Islet precursor cell (in vitro differentiated cells): ENCODE measurements at regions not wholly inside any gene's neighbourhood (a gene's known extent, or its start where the extent isn't known, plus 50 kb on each side); places are given as distances from the start of the nearest gene placed in this dataset.
A peak's percentile ranks its signal among the peaks of the same experiment; 100 is the strongest.
"Not testable (repeated sequence)": the region's sequence is repeated elsewhere in the genome, so short reads cannot be mapped to it uniquely, and the experiment has no call there.

Source experiments
- DNase-seq: peaks from one replicate; pipeline ENCODE4 v3.0.0-alpha.2; 2018

DNA sequence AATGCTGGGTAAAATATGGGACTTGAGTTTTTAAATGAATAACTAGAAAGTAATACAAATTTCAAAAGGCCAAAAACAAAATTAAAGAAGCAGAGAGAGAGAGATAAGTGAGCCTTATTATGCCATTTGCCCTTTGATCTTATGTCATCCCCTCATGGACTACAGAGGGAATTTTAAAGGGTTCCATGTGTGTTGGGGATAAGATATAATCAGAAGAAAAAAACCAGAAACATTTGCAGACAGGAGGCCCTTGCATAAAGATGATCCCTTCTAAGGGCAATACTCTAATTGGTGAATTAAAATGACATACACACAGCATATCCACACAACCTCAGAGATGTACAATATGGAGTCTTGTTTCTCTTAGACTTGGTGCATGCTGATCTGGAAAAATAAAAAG is 406.6 kb upstream of the LARGE1 start:
- no peak for DNase-seq

DNA sequence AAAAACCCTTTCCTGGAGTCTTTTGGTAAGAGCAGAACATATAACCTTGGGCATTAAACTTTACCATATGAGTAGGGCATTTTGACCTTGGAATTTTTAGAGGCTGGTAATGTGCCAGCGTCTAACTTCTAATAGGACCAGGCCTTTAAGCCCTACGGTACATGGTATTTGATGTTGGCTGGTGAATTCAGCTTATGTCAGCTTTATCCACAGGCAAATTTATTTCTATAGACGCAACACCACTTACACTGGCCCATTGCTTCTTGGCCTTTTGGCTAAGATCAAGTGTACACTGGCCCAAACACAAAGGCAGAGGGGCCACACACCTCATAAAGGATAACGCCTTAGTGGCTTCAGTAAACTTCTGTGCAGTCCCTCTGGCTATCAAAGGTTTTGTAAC is 410.2 kb upstream of the LARGE1 start:
- no peak for DNase-seq

DNA sequence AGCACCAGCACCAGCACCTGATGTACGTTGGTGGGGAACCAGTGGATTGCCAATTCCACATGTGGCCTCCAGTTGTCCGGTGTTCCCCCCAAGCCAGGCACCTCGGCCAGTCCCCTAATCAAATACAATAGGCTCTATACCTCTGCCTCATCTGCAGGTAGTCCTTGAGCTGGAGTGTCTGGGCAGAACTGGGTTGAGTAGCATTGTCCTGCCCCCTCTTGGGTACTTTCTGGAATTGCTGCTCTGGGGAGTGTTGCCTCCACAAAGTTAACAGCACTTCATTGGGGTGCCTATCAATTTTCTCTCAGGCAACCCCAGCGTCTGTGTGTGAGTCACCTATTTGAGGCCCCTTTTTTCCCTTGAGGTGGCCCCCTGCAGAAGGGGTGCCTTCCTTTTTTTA is 413.0 kb upstream of the LARGE1 start:
- no peak for DNase-seq

DNA sequence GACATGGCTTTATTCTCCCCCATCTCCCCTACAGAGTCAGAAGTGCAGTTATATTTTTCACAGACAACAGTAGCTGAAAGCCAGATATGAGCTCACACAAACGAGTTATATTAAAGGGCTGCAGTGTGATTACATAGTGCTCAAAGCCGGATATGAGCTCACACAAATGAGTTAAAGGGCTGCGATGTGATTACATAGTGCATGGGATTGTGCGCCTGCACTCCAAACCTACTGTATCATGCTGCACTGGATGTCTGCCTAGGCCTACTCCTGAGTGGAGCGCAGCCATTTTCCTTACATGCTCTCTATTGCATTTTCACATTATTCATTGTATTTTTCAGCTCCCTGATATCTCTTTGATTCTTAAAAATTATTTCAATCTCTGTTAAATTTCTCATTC is 414.6 kb upstream of the LARGE1 start:
- no peak for DNase-seq

DNA sequence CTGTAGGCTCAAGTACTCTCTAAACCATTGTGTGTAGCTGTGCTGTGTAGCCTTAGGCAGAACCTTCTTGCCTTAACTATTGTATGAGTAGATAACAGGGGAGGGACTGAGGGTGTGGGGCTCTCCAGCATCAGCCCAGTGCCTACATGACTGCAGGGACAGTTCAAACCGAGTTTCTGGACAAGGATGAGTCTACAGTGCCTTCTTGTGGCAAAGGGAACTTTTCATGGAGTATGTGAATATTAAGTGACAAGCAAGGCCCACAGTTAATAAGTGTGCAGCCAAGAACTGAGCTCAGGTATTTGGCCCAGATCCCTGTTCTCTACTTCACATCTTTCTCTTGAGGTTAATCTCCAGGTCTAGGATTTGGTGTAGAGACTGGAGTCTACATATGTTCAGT is 424.4 kb upstream of the LARGE1 start:
- DNase-seq, result no peak

DNA sequence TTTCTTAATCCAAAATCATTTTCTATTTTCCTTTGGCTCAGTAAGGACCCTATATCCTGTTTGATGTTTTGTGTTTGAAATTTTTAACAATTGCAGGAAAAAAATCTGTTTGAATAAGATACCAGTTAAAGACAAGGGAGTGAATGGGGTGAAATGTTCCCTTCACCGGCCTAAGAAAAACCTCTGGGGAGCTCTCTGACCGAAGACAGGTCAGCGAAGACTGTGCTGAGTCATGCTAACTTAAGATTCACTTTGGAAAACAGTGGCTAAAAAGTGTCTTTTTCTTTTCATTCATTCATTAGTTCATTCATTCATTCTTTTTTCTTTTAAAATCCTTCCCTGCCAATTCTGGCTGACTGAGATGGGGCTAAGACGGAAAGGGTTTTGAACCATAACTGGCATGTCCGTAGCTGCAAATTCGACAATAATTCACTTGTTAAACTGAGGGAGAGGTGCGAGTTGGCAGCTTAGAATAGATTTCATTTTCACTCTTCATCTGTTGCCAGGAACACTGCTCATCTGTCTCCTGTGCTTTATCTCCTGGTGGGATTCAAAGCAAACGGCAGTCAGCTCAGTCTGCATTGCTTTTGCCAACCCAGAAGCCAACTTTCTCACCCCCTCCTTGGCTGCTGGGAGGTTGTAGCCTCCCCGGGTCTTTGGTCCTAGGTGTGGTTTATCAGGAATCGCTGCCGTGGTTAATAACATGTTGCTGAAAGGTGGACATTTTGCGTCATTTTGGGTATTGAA is 434.0 kb upstream of the LARGE1 start:
- DNase-seq, result no peak

DNA sequence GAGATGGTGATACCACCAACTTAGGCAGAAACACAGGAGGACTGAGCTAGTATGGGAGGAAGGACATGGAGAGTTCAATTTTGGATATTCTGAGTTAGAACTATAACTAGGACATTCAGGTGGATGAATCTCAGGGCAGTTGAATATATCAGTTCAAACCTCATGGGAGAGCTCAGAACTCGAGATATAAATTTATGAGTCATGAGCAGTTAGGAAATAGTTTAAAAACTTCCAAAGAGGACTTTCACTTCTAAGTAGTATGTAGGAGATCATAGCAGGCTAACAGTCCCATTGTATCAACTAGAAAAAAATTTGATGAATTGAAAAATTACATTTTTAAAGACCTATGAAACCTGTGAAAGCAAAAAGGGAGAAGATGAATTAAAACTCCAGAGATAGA is 436.2 kb upstream of the LARGE1 start:
- no peak for DNase-seq

DNA sequence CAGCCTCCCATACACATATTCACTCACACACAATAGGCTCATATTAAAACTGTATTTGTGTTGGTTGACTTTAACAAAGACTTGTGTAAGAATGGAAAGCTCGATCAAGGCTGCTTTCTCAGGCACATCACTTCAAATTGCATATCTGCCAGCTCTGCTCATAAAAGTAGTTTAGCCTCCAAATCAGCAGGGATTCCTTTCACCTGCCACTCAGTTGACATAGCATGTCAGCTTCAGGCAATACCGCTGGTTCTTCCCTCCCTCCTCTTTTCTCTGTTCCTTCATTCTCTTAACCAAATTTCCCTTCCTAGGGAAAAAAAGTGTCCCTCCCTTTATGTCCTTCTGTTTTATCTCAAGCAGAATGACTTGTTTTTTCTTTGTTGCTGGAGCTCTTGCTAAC is 450.4 kb upstream of the LARGE1 start:
- no peak for DNase-seq

DNA sequence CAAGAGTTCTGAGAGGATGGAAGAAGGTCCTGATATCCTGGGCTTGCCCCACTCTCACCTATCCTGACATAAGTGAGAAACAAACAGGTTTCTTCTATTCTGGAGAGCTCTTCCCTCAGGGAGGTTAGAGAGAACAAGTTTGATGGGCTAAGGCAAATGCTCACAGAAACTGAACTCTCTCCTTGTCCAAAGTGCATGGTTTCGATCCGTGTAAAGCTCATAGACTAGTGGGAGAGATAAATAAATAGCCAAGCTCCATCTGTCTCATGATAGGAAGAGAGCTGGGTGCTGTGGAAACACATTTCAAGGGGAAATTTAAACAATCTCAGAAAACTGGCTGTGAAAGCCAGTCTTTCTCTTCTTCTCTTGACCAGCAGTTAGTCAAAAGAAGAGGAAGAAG is 459.5 kb upstream of the LARGE1 start:
- DNase-seq, result no peak

DNA sequence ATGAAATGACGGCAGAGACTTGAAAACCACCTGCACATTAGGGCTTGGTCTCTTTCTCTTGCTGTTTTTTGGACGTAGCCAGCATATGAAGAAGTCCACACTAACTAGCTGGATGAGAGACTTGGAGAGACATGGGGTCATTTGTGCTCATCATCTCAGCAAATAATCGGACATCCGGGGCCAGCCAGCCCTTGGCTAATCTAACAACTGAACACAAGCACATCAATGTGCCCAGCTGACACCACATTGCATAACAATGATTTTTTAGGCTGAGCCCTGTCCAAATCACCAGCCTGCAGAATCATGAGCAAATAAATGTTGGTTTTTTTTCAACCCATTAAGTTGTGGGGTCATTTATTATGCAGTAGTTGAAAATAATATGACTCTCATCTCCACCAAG is 460.3 kb upstream of the LARGE1 start:
- DNase-seq, result no peak

DNA sequence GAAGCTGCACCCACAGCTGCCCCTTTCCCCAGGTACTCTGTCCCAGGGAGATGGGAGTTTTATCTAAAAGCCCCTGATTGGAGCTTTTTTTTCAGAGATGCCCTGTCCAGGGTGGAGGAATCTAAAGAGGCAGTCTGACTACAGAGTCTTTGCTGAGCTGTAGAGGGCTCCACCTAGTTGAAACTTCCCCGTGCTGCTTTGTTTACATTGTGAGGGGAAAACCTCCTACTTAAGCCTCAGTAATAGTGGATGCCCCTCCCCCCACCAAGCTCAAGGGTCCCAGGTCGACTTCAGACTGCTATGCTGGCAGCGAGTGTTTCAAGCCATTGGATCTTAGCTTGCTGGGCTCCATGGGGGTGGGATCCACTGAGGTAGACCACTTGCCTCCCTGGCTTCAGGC is 470.1 kb upstream of the LARGE1 start:
- DNase-seq, result no peak

DNA sequence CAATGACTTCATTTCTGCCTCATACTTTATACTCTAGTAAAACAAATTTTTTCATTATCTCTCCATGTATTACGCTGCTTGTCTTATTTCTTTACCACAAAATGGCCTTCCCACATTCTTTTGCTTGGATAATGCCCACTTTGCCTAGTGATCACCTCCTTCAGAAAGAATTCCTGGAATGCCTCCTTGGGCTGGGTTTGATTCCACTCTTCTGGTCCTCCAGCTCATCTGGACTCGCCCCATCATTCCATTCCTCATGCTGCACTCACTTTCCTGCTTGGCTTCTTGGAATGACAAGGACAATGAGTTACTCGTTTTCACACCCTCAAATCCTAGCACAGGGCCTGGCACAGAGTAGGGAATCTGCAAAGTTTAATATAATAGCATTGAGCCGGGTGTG is 475.1 kb upstream of the LARGE1 start:
- DNase-seq, result peak; percentile 76

DNA sequence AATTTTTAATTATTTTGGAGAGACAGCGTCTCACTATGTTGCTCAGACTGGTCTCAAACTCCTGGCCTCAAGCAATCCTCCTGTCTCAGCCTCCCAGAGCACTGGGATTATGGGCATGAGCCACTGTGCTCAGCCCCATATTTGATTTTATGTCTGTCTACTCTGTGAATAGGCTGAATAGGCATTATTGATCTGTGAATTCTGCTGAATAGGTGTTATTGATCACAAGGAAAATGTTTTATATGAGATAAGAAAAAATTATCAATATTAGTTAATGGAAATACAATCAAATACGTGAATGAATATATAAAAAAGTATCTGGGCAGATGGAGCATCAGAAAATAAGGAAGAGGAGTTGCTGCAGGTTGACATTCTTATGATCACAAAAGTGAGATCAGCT is 483.4 kb upstream of the LARGE1 start:
- no peak for DNase-seq

DNA sequence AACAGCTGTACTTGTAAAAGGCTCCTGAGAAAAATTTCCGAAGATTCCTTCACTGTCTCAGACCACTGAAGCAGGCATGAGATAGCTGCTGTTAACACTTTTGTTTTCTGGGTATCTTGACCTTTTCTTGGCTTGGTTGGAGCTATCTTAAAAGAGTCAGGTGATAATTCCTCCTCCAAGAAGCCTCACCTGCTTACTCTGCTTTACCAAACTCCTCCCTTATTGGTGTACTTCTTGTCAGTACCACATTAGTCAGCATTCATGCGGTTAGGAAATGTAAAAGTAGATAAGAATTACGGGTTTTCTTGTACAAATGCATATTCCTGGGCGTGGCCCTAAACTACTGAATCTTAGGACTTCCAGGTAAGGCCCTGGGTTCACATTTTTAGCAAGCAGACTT is 489.8 kb upstream of the LARGE1 start:
- DNase-seq, result no peak

DNA sequence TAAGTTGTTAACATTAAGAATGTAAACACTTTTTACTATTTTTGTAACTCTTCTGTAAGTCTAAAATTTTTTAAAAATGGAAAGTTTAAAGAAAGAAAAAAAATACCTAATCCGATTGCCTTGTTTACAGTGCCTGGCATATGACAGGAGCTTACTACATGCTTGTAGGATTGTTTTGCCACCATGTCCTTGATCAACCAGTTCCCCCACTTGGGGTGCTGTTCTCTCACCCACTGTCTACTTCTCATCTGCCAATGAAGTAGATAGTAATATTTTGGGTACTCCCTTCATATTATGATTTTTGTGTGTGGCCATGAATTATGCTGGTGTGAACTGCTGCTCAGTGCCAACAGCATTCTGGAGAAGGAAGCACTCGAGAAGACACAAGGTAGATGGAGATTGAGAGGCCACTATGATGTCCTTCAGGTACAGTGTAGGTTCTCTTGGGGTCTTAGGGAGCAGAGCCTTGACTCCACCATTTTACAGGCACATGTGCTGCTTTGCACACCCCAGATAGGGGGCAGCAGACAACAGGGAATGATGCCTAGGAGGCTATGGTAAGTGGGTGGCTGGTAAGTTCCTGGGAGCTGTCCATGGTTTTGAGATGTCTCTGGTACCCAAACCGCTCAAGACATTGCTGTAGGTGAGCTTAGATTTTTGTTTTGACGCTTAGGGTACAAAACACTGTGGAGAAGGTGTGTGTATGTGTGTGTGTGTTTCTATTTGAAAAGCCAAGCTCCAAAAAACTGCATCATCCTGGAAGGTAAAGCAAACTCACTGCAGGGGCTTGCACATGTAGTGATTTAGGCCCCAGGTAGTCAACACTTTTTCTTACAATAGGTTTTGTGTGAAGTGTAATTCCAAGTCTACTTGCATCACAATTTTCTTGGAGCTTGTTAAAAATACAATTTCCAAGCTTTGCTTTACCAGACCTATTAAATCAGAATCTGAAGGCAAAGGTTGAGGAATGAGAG is 494.5 kb upstream of the LARGE1 start:
- peak; percentile 90 for DNase-seq

DNA sequence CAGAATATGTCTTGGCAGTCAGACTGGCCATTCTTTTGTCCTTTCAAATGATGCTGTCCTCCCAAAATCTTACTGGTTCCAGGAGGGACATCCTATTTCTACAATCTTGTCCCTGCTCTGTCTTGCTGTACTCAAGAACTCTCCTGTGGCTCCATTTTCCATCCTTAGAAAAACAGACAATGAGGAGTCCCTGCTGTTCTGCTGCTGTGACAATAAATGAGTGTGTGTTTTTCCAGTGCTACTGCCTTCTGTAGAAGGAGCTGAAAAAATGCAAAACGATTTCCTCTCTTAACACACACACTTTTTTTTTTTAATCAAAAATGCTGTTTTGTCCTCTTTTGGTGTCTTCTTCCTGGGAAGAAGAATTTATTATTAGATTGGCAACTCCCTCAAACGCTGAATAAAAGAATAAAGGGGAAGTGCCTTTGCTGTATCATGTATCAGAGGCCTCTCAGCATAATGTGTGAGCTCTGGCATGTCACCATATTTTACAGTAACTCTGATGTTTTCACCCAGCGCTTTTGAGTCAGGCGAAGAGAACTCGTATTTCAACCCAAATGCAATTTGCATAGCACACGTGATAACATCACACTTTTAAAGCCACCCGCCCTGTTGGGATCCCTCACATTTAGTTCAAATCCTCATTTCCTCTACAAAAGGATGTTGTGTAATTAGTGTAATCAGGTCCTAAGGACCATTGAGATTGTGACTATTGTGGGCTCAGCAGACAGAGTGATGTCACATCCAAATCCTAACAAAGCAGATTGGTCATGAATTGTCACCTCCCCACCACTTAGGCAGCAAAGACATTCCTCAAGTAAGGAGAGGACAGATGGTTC is 496.0 kb upstream of the LARGE1 start:
- no peak for DNase-seq

DNA sequence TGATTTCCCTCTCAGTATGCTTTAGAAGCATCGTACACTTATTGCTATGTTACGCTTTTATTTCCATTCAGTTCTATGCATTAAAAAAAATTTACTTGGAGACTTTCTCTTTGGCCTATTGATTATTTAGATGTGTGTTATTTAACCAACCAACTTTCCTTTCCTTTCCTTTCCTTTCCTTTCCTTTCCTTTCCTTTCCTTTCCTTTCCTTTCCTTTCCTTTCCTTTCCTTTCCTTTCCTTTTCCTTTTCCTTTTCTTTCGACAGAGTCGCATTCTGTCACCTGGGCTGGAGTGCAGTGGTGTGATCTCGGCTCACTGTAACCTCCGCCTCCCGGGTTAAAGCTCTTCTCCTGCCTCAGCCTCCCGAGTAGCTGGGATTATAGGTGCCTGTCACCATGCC is 502.7 kb upstream of the LARGE1 start:
- not testable (repeated sequence) for DNase-seq

DNA sequence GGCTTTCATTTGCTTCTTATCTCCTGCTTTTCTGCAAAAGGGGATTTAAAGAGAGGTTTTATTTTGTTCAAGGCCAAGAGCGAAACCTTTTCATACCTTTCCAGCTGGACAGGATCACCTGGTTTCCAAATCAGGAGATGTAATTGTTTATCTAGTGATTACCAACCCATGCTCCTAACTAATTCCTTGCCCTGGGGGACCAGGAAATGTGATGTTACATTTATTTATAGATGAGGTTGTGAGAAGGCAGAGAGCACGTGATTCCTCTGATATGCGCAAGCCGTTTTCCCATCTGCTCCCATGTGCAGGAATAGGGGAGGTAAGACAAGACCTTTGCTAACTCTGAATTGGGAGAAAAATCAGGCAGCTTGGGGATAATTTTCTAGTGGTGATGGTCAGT is 507.2 kb upstream of the LARGE1 start:
- DNase-seq, result no peak

DNA sequence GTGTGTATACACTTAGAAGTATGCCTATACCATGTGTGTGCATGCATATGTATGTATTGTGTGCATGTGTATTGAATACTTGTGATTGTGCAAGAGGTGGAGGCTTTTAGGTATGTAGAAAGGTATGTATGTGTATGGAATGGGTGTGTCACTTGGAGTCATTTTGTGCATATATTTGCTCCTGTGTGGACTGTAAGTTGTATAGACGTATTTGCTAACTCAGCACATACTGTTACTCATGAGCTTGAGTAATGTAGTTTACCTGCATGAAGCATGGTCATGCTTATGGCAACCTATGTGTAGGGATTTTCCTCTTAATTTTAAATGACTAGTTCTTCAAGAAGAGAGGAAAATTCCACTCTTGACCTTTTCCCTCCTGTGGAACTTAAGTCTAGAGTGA is 507.6 kb upstream of the LARGE1 start:
- DNase-seq, result no peak

DNA sequence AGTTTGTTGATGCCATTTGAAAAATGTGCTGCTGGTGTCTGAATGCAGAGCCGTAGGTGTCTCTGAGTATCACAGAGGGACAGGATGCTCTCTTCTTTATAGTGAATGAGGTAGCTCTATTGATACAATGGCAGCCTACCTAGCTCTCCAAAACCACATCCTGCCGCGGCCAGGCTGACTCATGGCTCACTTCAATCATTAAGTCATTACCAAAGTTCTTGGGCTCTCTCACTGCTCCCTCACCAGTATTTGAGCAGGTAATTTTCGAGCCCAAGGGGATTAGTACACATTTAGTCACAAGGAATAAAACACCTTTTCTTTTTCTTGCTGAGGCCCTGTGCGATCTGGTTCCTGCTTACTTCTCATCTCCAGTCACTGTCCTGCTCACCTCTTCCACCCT is 509.0 kb upstream of the LARGE1 start:
- peak; percentile 90 for DNase-seq

DNA sequence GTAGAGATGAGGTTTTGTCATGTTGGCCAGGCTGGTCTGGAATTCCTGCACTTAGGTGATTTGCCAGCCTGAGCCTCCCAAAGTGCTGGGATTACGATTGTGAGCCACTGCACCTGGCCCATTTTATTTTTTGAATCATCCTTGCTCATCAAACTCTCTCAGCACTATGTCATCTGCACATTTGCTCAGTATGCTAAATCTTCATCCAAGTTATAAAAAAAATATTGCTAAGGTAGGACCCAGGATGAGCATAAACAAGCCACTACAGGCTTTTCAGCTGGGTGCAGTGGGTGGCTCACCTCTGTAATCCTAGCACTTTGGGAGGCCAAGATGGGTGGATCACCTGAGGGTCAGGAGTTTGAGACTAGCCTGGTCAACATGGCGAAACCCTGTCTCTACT is 510.1 kb upstream of the LARGE1 start:
- DNase-seq, result no peak

DNA sequence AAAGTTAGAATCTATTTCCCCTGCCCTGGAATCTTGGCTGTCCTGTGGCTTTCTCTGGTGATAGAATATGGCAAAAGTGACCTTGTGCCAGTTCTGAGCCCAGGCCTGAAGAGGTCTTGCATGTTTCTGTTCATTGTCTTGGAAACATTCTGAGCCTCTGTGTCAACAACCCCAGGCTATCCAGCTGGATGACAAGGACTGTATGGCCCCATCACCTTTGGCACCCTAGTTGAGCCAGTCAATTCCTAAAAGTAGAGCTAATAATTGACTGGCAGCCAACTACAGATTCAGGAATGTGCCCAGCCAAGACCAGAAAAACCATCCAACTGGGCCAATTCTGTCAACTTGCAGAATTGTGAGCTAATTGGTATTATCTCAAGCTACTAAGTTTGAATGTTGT is 514.1 kb upstream of the LARGE1 start:
- DNase-seq, result no peak

DNA sequence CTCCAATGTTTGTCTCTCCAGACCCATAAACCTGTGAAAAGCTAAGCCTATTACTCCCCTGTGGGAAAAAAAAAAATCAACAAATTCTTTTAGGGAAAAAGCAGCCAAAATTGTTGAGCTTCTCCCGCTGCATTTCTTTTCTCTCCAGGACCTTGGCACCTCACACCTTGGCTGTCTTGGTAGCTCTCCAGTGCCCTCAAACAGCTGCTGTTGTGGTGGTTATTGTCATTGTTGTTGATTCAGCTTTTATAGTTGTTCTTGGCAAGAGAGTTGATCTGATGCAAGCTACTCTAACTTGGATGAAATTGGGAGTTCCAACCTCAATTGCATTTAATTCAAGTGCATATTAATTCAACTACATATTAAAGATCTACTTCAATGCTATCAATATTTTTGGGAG is 516.9 kb upstream of the LARGE1 start:
- no peak for DNase-seq
